ENCODE measurements at regions not wholly inside any gene's neighbourhood (a gene's known extent, or its start where the extent isn't known, plus 50 kb on each side); places are given as distances from the start of the nearest gene placed in this dataset.
"Not testable (repeated sequence)": the region's sequence is repeated elsewhere in the genome, so short reads cannot be mapped to it uniquely, and the experiment has no call there.

DNA sequence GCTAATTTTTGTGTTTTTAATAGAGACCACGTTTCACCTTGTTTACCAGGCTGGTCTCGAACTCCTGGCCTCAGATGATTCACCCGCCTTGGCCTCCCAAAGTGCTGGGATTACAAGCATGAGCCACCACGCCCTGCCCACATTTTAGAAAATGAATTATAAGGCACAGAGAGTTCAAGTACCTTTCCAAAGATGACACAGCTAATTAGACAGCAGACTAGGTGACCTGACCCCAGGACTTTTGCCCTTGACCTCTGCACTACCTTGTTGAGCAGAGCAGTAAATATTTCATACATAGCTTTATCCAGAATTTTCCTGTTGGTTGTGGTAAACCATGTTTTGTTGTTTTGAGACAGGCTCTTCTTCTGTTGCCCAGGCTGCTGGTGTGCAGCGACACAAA is 131.3 kb upstream of the KCTD7 start:
- DNase-seq (ENCODE audit: low spot score in 2 of 2) (no peak), FAIRE-seq (no peak)

DNA sequence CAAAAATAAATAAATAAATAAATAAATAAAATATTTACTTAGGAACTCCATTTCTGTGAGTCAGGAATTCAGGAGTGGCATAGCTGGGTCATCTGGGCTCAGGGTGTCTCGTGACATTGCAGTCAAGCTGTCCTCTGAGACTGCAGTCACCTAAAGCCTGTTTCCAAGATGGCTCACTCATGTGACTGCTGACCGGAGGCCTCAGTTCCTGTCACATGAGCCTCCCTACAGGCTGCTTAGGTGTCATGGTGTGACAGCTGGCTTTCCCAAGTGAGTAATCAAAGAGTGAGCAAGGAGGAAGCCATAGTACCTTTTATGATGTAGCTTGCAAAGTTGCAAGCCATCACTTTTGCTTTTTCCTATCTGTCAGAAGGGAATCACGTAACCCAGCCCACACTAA is 128.6 kb upstream of the KCTD7 start:
- FAIRE-seq (no peak), DNase-seq (ENCODE audit: low spot score in 2 of 2) (no peak)

DNA sequence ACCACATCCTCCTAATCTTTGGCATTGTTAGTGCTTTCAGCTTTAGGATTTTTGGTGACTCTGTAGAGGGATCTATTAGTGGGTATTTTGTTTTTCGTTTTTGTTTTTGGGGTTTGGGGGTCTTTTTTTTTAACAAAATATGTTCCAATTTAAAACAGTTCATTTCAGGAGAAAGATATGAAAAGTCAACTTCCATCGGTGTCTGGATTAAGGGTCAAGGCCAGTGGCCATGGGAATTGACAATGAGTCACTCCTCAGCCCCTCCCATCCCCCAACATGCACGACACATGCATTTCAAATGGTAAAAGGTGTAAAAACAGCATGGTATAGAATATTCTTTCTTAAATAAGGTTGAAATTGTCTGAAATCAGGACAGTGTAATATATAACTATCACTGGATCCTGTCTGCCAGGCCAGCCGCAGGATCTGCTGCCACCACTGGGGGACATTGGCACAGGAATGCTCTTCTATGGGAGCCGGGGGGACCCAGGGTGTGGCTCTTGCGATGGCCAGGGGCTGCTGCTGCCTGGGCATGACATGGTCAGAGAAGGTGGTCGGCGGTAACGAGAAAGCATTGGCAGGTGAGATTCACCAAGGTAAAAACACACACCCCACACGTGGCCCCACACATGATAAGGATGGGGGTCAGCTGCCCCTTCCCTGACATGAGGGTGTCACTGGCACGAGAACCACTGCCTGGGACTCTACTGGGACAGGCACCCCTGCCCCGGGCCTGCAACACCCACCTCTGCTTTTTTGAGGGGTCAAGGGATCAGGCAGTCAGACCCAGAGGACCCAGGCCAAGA is 126.2 kb upstream of the KCTD7 start:
- no peak for DNase-seq (ENCODE audit: low spot score in 2 of 2)
- FAIRE-seq: no peak

- DNase-seq (ENCODE audit: low spot score in 2 of 2) (no peak), FAIRE-seq (no peak)
Measured at GRCh38 chr7:66503036-66503370, 125.7 kb upstream of the KCTD7 start.

- DNase-seq (ENCODE audit: low spot score in 2 of 2) (no peak), FAIRE-seq (no peak)
Measured at GRCh38 chr7:66503551-66504031, 125.1 kb upstream of the KCTD7 start.

DNA sequence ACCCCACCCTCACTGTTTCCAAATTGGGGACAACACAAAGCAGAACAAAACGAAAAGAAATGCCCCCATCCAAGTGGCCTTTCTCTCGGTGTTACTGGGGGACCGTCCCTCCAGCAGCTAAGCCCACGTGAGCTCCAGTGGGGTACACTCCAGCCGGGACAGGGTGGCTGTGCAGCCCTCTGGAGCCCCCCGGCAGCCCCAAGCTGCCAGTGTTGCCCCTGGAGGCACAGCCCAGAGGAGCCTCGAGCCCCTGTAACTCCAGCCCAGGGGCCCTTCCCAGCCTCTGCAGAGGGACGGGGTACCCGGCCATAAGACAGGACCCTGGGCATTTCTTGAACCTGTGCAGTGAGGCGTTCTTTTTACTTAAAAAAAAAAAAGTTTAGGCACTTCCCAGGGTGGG is 124.5 kb upstream of the KCTD7 start:
- FAIRE-seq (no peak), DNase-seq (ENCODE audit: low spot score in 2 of 2) (no peak)

DNA sequence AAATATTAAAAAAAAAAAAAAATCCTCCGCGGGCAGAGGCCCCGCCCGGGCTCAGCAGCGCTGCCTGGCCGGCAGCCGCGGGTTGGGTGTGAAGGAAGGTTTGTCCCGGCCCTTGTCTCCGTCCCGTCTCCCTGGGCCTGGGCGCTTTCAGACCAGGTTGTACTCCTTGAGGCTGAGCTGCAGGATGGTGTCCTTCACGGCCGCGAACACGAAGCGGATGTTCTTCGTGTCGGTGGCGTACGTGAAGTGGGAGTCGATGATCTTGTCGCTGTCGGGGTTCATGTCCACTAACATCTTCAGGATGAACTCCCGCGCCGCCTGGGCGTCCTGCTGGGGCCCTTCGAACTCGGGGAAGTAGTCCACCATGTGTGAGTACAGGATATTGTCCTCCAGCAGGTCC is 123.7 kb upstream of the KCTD7 start:
- DNase-seq (ENCODE audit: low spot score in 2 of 2) (no peak), FAIRE-seq (no peak)

DNA sequence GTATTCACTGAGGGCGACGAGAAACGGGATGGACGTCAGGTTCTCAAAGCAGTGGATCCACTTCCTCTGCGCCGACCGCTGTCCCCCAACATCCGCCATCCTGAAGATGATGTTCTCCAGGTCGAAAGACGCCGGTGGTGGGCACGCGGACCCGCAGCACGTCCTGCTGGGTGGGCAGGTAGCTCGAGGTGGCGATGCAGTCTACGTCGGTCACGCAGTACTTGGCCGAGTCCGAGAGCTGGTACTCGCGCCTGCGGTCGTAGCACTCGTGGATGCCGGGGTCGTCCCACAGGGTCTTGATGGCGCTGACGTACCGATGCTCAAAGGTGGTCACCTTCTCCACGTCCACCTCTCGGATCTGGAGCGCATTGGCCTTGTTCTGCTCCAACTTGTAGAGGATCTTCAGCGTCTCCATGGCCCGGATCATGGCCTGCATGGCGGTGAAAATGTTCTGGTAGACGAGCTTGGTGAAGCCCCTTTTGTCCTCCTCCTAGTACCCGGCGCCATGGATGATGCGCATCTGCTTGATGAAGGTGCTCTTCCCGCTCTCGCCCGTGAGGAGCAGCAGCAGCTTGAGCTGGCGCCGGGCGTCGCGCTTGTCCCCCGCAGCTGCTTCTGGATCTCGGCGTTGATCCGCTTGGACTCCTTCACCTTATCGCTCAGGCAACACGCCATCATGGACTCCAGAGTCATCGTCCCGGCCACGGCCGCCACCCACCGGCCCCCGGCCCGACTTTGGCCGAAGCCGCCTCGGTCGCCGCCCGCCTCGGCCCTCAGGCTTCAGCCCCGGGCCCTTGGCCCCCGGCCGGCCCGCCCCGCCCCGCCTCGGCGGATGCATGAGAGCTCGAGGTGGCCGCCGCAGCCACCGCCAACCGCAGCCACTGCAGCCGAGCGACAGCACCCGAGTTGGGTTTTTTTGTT is 122.9 kb upstream of the KCTD7 start:
- DNase-seq (ENCODE audit: low spot score in 2 of 2) (no peak), FAIRE-seq (no peak)

GRCh38 chr7:66506703-66507102 is 122.0 kb upstream of the KCTD7 start:
- DNase-seq (ENCODE audit: low spot score in 2 of 2); FAIRE-seq: not testable (repeated sequence)

GRCh38 chr7:66507764-66508296 is 120.9 kb upstream of the KCTD7 start:
- DNase-seq (ENCODE audit: low spot score in 2 of 2): no peak
- no peak for FAIRE-seq

DNA sequence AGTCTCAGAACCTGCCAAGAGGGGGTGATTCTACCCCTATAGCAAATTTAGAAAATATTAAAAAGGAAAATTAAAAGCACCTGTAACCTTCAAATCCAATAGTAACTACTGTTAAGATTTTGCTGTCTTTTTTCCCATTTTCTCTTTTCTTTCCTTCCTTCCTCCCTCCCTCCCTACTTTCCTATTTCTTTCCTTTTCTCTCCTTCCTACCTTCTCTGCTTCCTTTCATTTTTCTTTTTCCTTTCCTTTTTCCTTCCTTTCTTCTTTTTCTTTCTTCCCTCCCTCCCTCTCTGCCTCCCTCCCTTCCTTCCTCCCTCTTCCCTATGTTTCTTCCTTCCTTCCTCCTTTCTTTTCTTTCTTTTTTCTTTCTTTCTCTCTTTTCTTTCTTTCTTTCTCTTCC is 120.2 kb upstream of the KCTD7 start:
- FAIRE-seq (no peak), DNase-seq (ENCODE audit: low spot score in 2 of 2) (no peak)

- DNase-seq (ENCODE audit: low spot score in 2 of 2): no peak
- no peak for FAIRE-seq
Measured at GRCh38 chr7:66514050-66514449, 114.6 kb upstream of the KCTD7 start.

DNA sequence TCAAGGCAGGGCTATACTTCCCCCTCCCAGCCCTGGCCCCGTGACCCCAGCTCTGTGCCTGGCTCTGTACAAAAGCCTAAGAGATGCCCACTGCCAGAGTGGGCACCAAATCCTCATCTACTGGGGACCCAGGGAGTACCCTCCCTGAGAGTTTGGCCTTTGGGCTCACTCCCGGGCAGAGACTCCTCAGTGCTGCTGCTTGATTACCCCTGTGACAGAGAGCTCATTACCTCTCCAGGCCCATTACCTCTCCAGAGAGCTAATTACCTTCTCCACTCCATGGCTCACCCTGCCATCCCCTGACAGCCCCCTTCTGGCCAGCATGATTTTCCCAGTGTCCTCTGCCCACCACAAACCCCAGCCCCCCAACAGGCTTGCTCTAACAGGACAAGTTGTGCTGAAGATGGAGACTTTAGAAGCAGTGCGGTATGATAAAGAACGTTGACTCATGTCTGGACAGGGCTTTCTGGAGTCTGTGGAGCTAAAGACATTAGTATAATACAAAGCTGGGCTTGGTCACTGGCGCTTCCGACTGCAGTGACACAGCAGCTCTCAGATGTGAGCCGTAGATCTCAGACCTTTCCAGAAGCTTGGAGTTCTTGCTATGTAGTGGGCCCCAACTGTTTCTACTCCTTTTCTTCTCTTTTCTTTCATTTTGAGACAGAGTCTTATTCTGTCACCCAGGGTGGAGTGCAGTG is 111.3 kb upstream of the KCTD7 start:
- DNase-seq (ENCODE audit: low spot score in 2 of 2): no peak
- FAIRE-seq: no peak

DNA sequence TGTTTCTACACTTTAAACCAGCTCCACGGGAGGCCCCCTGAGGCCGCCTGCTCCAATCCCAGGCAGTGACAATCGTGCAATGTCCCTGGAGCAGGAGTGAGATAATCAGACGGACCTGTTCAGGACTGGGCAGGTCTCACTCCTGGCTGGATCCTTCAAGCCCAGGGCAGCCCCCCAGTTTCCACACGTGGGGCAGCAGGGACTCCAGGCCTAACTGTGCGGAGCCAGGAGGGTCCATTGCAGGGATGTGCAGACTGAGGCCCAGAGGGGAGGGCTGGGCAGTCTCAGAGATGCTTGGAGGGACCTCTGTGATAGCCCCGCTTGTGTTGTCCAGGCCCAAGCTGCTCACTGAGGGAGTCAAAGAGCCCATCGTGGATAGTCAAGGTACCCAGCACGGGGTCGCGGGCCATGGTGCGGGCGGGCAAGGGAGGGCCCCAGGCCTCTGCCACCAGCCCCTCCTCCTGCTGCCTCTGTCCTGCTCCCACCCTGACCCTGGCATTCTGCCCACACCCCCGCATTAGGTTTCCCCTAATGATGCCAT is 110.5 kb upstream of the KCTD7 start:
- DNase-seq (ENCODE audit: low spot score in 2 of 2): no peak
- no peak for FAIRE-seq

- DNase-seq (ENCODE audit: low spot score in 2 of 2): no peak
- FAIRE-seq: no peak
Measured at GRCh38 chr7:66521675-66522074, 107.0 kb upstream of the KCTD7 start.

DNA sequence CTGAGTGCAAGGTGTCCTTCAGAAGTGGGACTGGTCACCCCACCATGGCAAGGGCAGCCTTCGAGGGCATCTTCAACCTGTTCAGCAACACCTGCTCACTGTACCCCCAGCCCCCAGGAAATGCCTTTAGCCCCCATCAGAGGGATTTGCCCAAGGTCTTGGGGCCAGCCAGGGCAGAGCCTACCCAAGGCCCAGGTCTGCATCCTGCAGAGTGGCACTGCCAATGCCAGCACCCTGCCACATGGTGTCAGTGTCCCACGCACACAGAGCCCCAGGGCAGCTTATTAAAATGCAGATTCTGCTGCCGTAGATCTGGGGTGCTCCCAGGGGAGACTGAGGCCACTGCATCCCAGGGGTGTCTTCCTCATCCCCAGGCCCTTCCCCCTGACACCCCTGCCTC is 106.2 kb upstream of the KCTD7 start:
- DNase-seq (ENCODE audit: low spot score in 2 of 2) (no peak), FAIRE-seq (no peak)

GRCh38 chr7:66523409-66523808 is 105.3 kb upstream of the KCTD7 start:
- FAIRE-seq (no peak), DNase-seq (ENCODE audit: low spot score in 2 of 2) (no peak)

DNA sequence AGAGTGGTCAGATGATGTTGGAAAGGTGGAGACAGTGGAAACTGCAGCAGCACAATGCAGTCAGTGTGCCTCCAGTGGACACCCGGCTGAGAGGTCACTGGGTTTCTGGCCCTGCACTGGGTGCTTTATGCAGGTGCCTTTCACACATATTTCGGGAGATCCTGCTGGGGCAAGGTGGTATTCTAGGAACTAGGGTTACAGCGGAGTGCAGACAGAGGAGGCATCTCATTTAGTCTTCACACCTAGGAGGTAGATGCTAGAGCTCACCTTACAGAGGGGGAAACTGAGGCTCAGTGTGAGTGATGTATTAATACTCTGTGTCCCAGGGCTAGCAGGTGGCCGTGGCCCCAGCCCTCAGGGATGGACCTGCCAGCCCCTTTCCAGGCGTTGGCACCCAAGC is 103.9 kb upstream of the KCTD7 start:
- DNase-seq (ENCODE audit: low spot score in 2 of 2): no peak
- FAIRE-seq: no peak

GRCh38 chr7:66526782-66527181 is 101.9 kb upstream of the KCTD7 start:
- FAIRE-seq; DNase-seq (ENCODE audit: low spot score in 2 of 2): not testable (repeated sequence)

GRCh38 chr7:66528652-66529051 is 100.0 kb upstream of the KCTD7 start:
- no peak for DNase-seq (ENCODE audit: low spot score in 2 of 2)
- no peak for FAIRE-seq
